Mammary epithelial cell (primary cell): ENCODE measurements at regions not wholly inside any gene's neighbourhood (a gene's known extent, or its start where the extent isn't known, plus 50 kb on each side); places are given as distances from the start of the nearest gene placed in this dataset.

Source experiments
- CTCF ChIP-seq, 2 donors: IDR thresholded peaks in 1 of 2; conservative IDR thresholded peaks in 1 of 2; 2 replicates each; pipeline ENCODE4 v1.5.1; 2011 to 2012; ENCODE audit warnings: inconsistent platforms in 2 of 2, low read length in 2 of 2, mild to moderate bottlenecking in 2 of 2, control low read depth in 1 of 2, low read depth in 1 of 2; ENCODE audit not compliant: insufficient read depth in 1 of 2; ENCODE audit errors: extremely low read depth in 1 of 2
- EZH2 ChIP-seq: IDR thresholded peaks from 2 replicates; pipeline ENCODE4 v1.6.1; 2012; ENCODE audit warnings: low read length, inconsistent platforms, borderline replicate concordance

- TF ChIP-seq CTCF (conservative IDR thresholded peaks at IDR 0.05 in 1 of 2, IDR thresholded peaks at IDR 0.05 in 1 of 2; ENCODE audit: extremely low read depth in 1 of 2, insufficient read depth in 1 of 2, low read depth in 1 of 2, low read length in 2 of 2) (no peak), EZH2 (no peak)
These were observed 175.3 kb upstream of the BRINP1 start for GRCh38 chr9:119544492-119544891.
